ENCODE measurements at regions not wholly inside any gene's neighbourhood (a gene's known extent, or its start where the extent isn't known, plus 50 kb on each side); places are given as distances from the start of the nearest gene placed in this dataset.

GRCh38 chr17:13921841-13922776 is 147.2 kb upstream of the COX10 start:
- DNase-seq (ENCODE audit: low spot score) (peak; percentile 19), ATAC-seq (no peak)

GRCh38 chr17:13922885-13923284 is 146.4 kb upstream of the COX10 start:
- DNase-seq (ENCODE audit: low spot score) (no peak), ATAC-seq (no peak)

GRCh38 chr17:13925579-13925978 is 143.7 kb upstream of the COX10 start:
- ATAC-seq, result peak; percentile 70
- DNase-seq (ENCODE audit: low spot score), result no peak

- DNase-seq (ENCODE audit: low spot score) (no peak), ATAC-seq (no peak)
Measured at GRCh38 chr17:13931111-13931526, 138.2 kb upstream of the COX10 start.

- DNase-seq (ENCODE audit: low spot score) (no peak), ATAC-seq (peak; percentile 38)
Measured at GRCh38 chr17:13931800-13932460, 137.4 kb upstream of the COX10 start.

- ATAC-seq, result peak; percentile 86
- DNase-seq (ENCODE audit: low spot score), result peak; percentile 65
Measured at GRCh38 chr17:13933441-13934276, 135.6 kb upstream of the COX10 start.

- no peak for DNase-seq (ENCODE audit: low spot score)
- ATAC-seq, result no peak
Measured at GRCh38 chr17:13939222-13939621, 130.1 kb upstream of the COX10 start.

- DNase-seq (ENCODE audit: low spot score) (no peak), ATAC-seq (peak; percentile 84)
Measured at GRCh38 chr17:13940858-13941665, 128.2 kb upstream of the COX10 start.

- ATAC-seq (peak; percentile 21), DNase-seq (ENCODE audit: low spot score) (no peak)
Measured at GRCh38 chr17:13941781-13942180, 127.5 kb upstream of the COX10 start.

- DNase-seq (ENCODE audit: low spot score) (no peak), ATAC-seq (no peak)
Measured at GRCh38 chr17:13943909-13944308, 125.4 kb upstream of the COX10 start.

- ATAC-seq (peak; percentile 86), DNase-seq (ENCODE audit: low spot score) (peak; percentile 81)
Measured at GRCh38 chr17:13947499-13947898, 121.8 kb upstream of the COX10 start.

- peak; percentile 78 for ATAC-seq
- DNase-seq (ENCODE audit: low spot score), result peak; percentile 62
Measured at GRCh38 chr17:13952009-13952750, 117.1 kb upstream of the COX10 start.

GRCh38 chr17:13953841-13954240 is 115.5 kb upstream of the COX10 start:
- ATAC-seq (no peak), DNase-seq (ENCODE audit: low spot score) (no peak)

- DNase-seq (ENCODE audit: low spot score) (no peak), ATAC-seq (peak; percentile 49)
Measured at GRCh38 chr17:13957636-13958035, 111.7 kb upstream of the COX10 start.

GRCh38 chr17:13958773-13959172 is 110.5 kb upstream of the COX10 start:
- DNase-seq (ENCODE audit: low spot score) (no peak), ATAC-seq (no peak)

GRCh38 chr17:13961265-13961664 is 108.0 kb upstream of the COX10 start:
- no peak for ATAC-seq
- no peak for DNase-seq (ENCODE audit: low spot score)

GRCh38 chr17:13962716-13963240 is 106.5 kb upstream of the COX10 start:
- DNase-seq (ENCODE audit: low spot score) (no peak), ATAC-seq (no peak)

GRCh38 chr17:13967416-13967815 is 101.9 kb upstream of the COX10 start:
- no peak for DNase-seq (ENCODE audit: low spot score)
- peak; percentile 73 for ATAC-seq

- ATAC-seq, result peak; percentile 65
Measured at GRCh38 chr17:13970531-13970930, 98.8 kb upstream of the COX10 start.

More at GRCh38 chr17:13970531-13970930, 98.8 kb upstream of the COX10 start:
- no peak for DNase-seq (ENCODE audit: low spot score)
